ENCODE measurements at regions not wholly inside any gene's neighbourhood (a gene's known extent, or its start where the extent isn't known, plus 50 kb on each side); places are given as distances from the start of the nearest gene placed in this dataset.
A peak's percentile ranks its signal among the peaks of the same experiment; 100 is the strongest.

- no peak overlapping the region for H2AK5ac ChIP-seq (ENCODE audit: low read length, severe bottlenecking)
- no peak overlapping the region for H3K4me2 ChIP-seq (ENCODE audit: low read length, poor library complexity, severe bottlenecking)
- no peaks in the 10 kb centered on the region for H3K9me3 ChIP-seq (ENCODE audit: control insufficient read depth, low read length)
- H3K23ac ChIP-seq (ENCODE audit: low read length in 2 of 2): no peak overlapping the region
- H3K9ac ChIP-seq (ENCODE audit: low read length): no peak overlapping the region
- no peak overlapping the region for H3K4me3 ChIP-seq (ENCODE audit: insufficient read depth in 1 of 2, low read depth in 1 of 2, low read length in 2 of 2)
- H4K8ac ChIP-seq (ENCODE audit: low read length): peak overlapping the region; percentile 36
- H3K4me1 ChIP-seq (ENCODE audit: control insufficient read depth, insufficient read depth, low read depth, low read length): peaks cover 7% of the 10 kb centered on the region
- no peak overlapping the region for H4K91ac ChIP-seq (ENCODE audit: low read length)
- H3K27me3 ChIP-seq (ENCODE audit: control insufficient read depth in 1 of 2, insufficient read depth in 1 of 2, low read length in 2 of 2): peaks cover 0 to 4% of the 10 kb centered on the region in 2 experiments
- no peaks in the 10 kb centered on the region for H3K36me3 ChIP-seq (ENCODE audit: control insufficient read depth in 1 of 2, insufficient read depth in 2 of 2, low read depth in 1 of 2, low read length in 2 of 2)
- DNase-seq: no peak
- H3K18ac ChIP-seq (ENCODE audit: low read depth in 1 of 2, low read length in 2 of 2): no peak overlapping the region
- no peak overlapping the region for H2BK120ac ChIP-seq (ENCODE audit: low read depth, low read length)
- no peaks in the 10 kb centered on the region for H3K79me1 ChIP-seq (replicated peaks; ENCODE audit: low read length, poor library complexity, severe bottlenecking)
- no peak overlapping the region for H2AFZ ChIP-seq (ENCODE audit: low read depth, low read length)
- H3K14ac ChIP-seq (ENCODE audit: low read length in 2 of 2): no peak overlapping the region
- no peak overlapping the region for H2BK15ac ChIP-seq (ENCODE audit: low read depth, poor library complexity, severe bottlenecking)
- H2BK12ac ChIP-seq (ENCODE audit: low read length in 2 of 2): no peak overlapping the region
- H3K27ac ChIP-seq (ENCODE audit: low read length, poor library complexity, severe bottlenecking): no peak overlapping the region
- WGBS: over 99% methylated on average over 4 of the region's 6 CpGs
- H2BK5ac ChIP-seq (ENCODE audit: low read depth, low read length, poor library complexity, severe bottlenecking): no peak overlapping the region
- no peak overlapping the region for H3K4ac ChIP-seq (ENCODE audit: low read depth in 1 of 2, low read length in 2 of 2)
Measured at GRCh38 chr13:106922384-106922783, 354.4 kb upstream of the ARGLU1 start.

GRCh38 chr13:106919638-106920037, 351.7 kb upstream of the ARGLU1 start:
- H3K23ac ChIP-seq (ENCODE audit: low read length in 2 of 2): no peak overlapping the region
- no peaks in the 10 kb centered on the region for H3K36me3 ChIP-seq (ENCODE audit: control insufficient read depth in 1 of 2, insufficient read depth in 2 of 2, low read depth in 1 of 2, low read length in 2 of 2)
- no peaks in the 10 kb centered on the region for H3K9me3 ChIP-seq (ENCODE audit: control insufficient read depth, low read length)
- H3K18ac ChIP-seq (ENCODE audit: low read depth in 1 of 2, low read length in 2 of 2): no peak overlapping the region
- no peak overlapping the region for H2AFZ ChIP-seq (ENCODE audit: low read depth, low read length)
- H4K8ac ChIP-seq (ENCODE audit: low read length): peak overlapping the region; percentile 45
- H3K9ac ChIP-seq (ENCODE audit: low read length): no peak overlapping the region
- H2BK15ac ChIP-seq (ENCODE audit: low read depth, poor library complexity, severe bottlenecking): no peak overlapping the region
- no peak overlapping the region for H2AK5ac ChIP-seq (ENCODE audit: low read length, severe bottlenecking)
- WGBS: 51% methylated on average over 13 of the region's 13 CpGs
- no peak overlapping the region for H2BK12ac ChIP-seq (ENCODE audit: low read length in 2 of 2)
- H3K79me1 ChIP-seq (replicated peaks; ENCODE audit: low read length, poor library complexity, severe bottlenecking): no peaks in the 10 kb centered on the region
- no peak overlapping the region for H4K91ac ChIP-seq (ENCODE audit: low read length)
- no peak for DNase-seq
- no peak overlapping the region for H2BK5ac ChIP-seq (ENCODE audit: low read depth, low read length, poor library complexity, severe bottlenecking)
- no peak overlapping the region for H3K14ac ChIP-seq (ENCODE audit: low read length in 2 of 2)
- no peaks in the 10 kb centered on the region for H3K27me3 ChIP-seq (ENCODE audit: control insufficient read depth in 1 of 2, insufficient read depth in 1 of 2, low read length in 2 of 2)
- no peak overlapping the region for H2BK120ac ChIP-seq (ENCODE audit: low read depth, low read length)
- H3K4me1 ChIP-seq (ENCODE audit: control insufficient read depth, insufficient read depth, low read depth, low read length): peaks cover 10% of the 10 kb centered on the region
- H3K27ac ChIP-seq (ENCODE audit: low read length, poor library complexity, severe bottlenecking): no peak overlapping the region
- no peak overlapping the region for H3K4ac ChIP-seq (ENCODE audit: low read depth in 1 of 2, low read length in 2 of 2)
- peak overlapping the region; percentile 48 for H3K4me2 ChIP-seq (ENCODE audit: low read length, poor library complexity, severe bottlenecking)
- H3K4me3 ChIP-seq (ENCODE audit: insufficient read depth in 1 of 2, low read depth in 1 of 2, low read length in 2 of 2): no peak overlapping the region

- Histone ChIP-seq H3K9me3 (ENCODE audit: control insufficient read depth, low read length) (no peaks in the 10 kb centered on the region), H3K18ac (ENCODE audit: low read depth in 1 of 2, low read length in 2 of 2) (no peak overlapping the region), H3K4me1 (ENCODE audit: control insufficient read depth, insufficient read depth, low read depth, low read length) (peaks cover 10% of the 10 kb centered on the region), H4K91ac (ENCODE audit: low read length) (no peak overlapping the region), H3K27ac (ENCODE audit: low read length, poor library complexity, severe bottlenecking) (no peak overlapping the region), H3K27me3 (ENCODE audit: control insufficient read depth in 1 of 2, insufficient read depth in 1 of 2, low read length in 2 of 2) (no peaks in the 10 kb centered on the region), H2AFZ (ENCODE audit: low read depth, low read length) (no peak overlapping the region), H2AK5ac (ENCODE audit: low read length, severe bottlenecking) (no peak overlapping the region), H2BK5ac (ENCODE audit: low read depth, low read length, poor library complexity, severe bottlenecking) (no peak overlapping the region), H3K4ac (ENCODE audit: low read depth in 1 of 2, low read length in 2 of 2) (no peak overlapping the region), H2BK120ac (ENCODE audit: low read depth, low read length) (no peak overlapping the region), H3K23ac (ENCODE audit: low read length in 2 of 2) (no peak overlapping the region), H3K36me3 (ENCODE audit: control insufficient read depth in 1 of 2, insufficient read depth in 2 of 2, low read depth in 1 of 2, low read length in 2 of 2) (no peaks in the 10 kb centered on the region), H4K8ac (ENCODE audit: low read length) (no peak overlapping the region), H3K79me1 (replicated peaks; ENCODE audit: low read length, poor library complexity, severe bottlenecking) (no peaks in the 10 kb centered on the region), H2BK12ac (ENCODE audit: low read length in 2 of 2) (no peak overlapping the region), H3K14ac (ENCODE audit: low read length in 2 of 2) (no peak overlapping the region), H3K4me2 (ENCODE audit: low read length, poor library complexity, severe bottlenecking) (peak overlapping the region; percentile 32), H3K4me3 (ENCODE audit: insufficient read depth in 1 of 2, low read depth in 1 of 2, low read length in 2 of 2) (no peak overlapping the region), H2BK15ac (ENCODE audit: low read depth, poor library complexity, severe bottlenecking) (no peak overlapping the region), H3K9ac (ENCODE audit: low read length) (no peak overlapping the region)
- DNase-seq: peak; percentile 13
- WGBS: 33% methylated on average over 5 of the region's 7 CpGs
Measured at GRCh38 chr13:106919133-106919532, 351.2 kb upstream of the ARGLU1 start.

GRCh38 chr13:106918557-106918860, 350.6 kb upstream of the ARGLU1 start:
- H3K27ac ChIP-seq (ENCODE audit: low read length, poor library complexity, severe bottlenecking): no peak overlapping the region
- H3K4me2 ChIP-seq (ENCODE audit: low read length, poor library complexity, severe bottlenecking): no peak overlapping the region
- no peaks in the 10 kb centered on the region for H3K79me1 ChIP-seq (replicated peaks; ENCODE audit: low read length, poor library complexity, severe bottlenecking)
- WGBS: no CpG with 5 or more reads among the region's 3 CpGs
- no peak overlapping the region for H4K91ac ChIP-seq (ENCODE audit: low read length)
- H3K4me3 ChIP-seq (ENCODE audit: insufficient read depth in 1 of 2, low read depth in 1 of 2, low read length in 2 of 2): no peak overlapping the region
- no peak overlapping the region for H3K4ac ChIP-seq (ENCODE audit: low read depth in 1 of 2, low read length in 2 of 2)
- no peak overlapping the region for H3K23ac ChIP-seq (ENCODE audit: low read length in 2 of 2)
- H3K9ac ChIP-seq (ENCODE audit: low read length): peak overlapping the region; percentile 93
- no peaks in the 10 kb centered on the region for H3K36me3 ChIP-seq (ENCODE audit: control insufficient read depth in 1 of 2, insufficient read depth in 2 of 2, low read depth in 1 of 2, low read length in 2 of 2)
- H2BK15ac ChIP-seq (ENCODE audit: low read depth, poor library complexity, severe bottlenecking): no peak overlapping the region
- no peak overlapping the region for H3K14ac ChIP-seq (ENCODE audit: low read length in 2 of 2)
- H2BK120ac ChIP-seq (ENCODE audit: low read depth, low read length): no peak overlapping the region
- H2AFZ ChIP-seq (ENCODE audit: low read depth, low read length): no peak overlapping the region
- H3K4me1 ChIP-seq (ENCODE audit: control insufficient read depth, insufficient read depth, low read depth, low read length): peaks cover 10% of the 10 kb centered on the region
- H2BK12ac ChIP-seq (ENCODE audit: low read length in 2 of 2): no peak overlapping the region
- DNase-seq: no peak
- H4K8ac ChIP-seq (ENCODE audit: low read length): no peak overlapping the region
- no peaks in the 10 kb centered on the region for H3K27me3 ChIP-seq (ENCODE audit: control insufficient read depth in 1 of 2, insufficient read depth in 1 of 2, low read length in 2 of 2)
- no peak overlapping the region for H3K18ac ChIP-seq (ENCODE audit: low read depth in 1 of 2, low read length in 2 of 2)
- no peaks in the 10 kb centered on the region for H3K9me3 ChIP-seq (ENCODE audit: control insufficient read depth, low read length)
- no peak overlapping the region for H2BK5ac ChIP-seq (ENCODE audit: low read depth, low read length, poor library complexity, severe bottlenecking)
- H2AK5ac ChIP-seq (ENCODE audit: low read length, severe bottlenecking): no peak overlapping the region

Data from mesenchymal stem cell (in vitro differentiated cells and primary cell).